ENCODE measurements at regions not wholly inside any gene's neighbourhood (a gene's known extent, or its start where the extent isn't known, plus 50 kb on each side); places are given as distances from the start of the nearest gene placed in this dataset.

DNA sequence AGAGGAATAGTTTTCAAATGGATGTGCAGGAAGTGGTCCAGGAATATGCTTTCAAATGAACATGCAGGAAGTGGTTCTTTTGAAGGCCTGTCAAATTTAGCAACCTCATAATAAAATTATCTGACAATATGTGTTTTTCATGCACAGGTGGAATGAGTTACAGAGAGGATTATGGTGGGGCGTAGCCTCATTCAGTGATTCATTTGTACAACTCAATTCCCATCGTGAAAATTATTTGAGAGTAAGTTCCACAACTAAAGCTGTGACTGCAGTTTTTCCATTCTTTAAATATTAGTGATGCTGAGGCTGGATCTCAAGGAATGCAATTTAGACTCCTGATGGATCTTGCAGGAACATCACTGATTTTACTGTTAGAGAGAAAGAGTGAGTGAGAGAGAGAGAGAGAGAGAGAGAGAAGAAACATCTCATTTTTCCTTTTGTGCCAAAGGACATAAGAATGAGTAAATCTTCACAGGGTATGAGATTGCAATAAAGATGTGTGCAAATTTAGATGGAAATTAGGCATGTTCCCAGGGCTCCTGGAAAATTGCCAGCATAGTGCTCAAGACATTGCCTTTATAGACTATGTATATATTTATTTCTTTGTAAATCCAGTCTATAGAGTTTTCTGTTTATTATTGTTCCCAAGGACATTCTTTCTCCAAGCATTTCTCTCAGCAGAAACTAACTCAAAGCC, 394.9 kb upstream of the ZEB2 start:
- TF ChIP-seq, protein P1, sequence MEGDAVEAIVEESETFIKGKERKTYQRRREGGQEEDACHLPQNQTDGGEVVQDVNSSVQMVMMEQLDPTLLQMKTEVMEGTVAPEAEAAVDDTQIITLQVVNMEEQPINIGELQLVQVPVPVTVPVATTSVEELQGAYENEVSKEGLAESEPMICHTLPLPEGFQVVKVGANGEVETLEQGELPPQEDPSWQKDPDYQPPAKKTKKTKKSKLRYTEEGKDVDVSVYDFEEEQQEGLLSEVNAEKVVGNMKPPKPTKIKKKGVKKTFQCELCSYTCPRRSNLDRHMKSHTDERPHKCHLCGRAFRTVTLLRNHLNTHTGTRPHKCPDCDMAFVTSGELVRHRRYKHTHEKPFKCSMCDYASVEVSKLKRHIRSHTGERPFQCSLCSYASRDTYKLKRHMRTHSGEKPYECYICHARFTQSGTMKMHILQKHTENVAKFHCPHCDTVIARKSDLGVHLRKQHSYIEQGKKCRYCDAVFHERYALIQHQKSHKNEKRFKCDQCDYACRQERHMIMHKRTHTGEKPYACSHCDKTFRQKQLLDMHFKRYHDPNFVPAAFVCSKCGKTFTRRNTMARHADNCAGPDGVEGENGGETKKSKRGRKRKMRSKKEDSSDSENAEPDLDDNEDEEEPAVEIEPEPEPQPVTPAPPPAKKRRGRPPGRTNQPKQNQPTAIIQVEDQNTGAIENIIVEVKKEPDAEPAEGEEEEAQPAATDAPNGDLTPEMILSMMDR (conservative IDR thresholded peaks at IDR 0.05 in 1 of 2, IDR thresholded peaks at IDR 0.05 in 1 of 2; ENCODE audit: low read depth in 1 of 2, low read length in 2 of 2) = no peak
- no peak for TF ChIP-seq EZH2 (IDR thresholded peaks at IDR 0.05; ENCODE audit: low read length, missing control alignments)

Measured in fibroblast of lung (primary cell).